Osteoblast (primary cell): ENCODE measurements at regions not wholly inside any gene's neighbourhood (a gene's known extent, or its start where the extent isn't known, plus 50 kb on each side); places are given as distances from the start of the nearest gene placed in this dataset.

Experiments used
- DNase-seq: peaks from one replicate; pipeline ENCODE4 v3.0.0; 2011; ENCODE audit warnings: low spot score, mixed read lengths; ENCODE audit not compliant: insufficient read length; ENCODE audit errors: missing footprints
- H2AFZ ChIP-seq: 2 replicates; pipeline ENCODE4 v1.6.0; 2011; ENCODE audit warnings: mild to moderate bottlenecking, low read length
- H3K27ac ChIP-seq: 2 replicates; pipeline ENCODE4 v1.5.1; 2011; ENCODE audit warnings: mild to moderate bottlenecking, low read depth, low read length, moderate library complexity
- H3K27me3 ChIP-seq: 2 replicates; pipeline ENCODE4 v1.6.0; 2012; ENCODE audit warnings: mild to moderate bottlenecking, control low read depth, inconsistent platforms, low read length, moderate library complexity; ENCODE audit not compliant: insufficient read depth
- H3K36me3 ChIP-seq: 2 replicates; pipeline ENCODE4 v1.5.1; 2011; ENCODE audit warnings: mild to moderate bottlenecking, low read length, control low read depth, moderate library complexity; ENCODE audit not compliant: insufficient read depth
- H3K4me1 ChIP-seq: 2 replicates; pipeline ENCODE4 v1.5.1; 2011; ENCODE audit warnings: mild to moderate bottlenecking, low read length, control low read depth, moderate library complexity; ENCODE audit not compliant: insufficient read depth
- H3K4me2 ChIP-seq: 2 replicates; pipeline ENCODE4 v1.6.0; 2011; ENCODE audit warnings: mild to moderate bottlenecking, low read length; ENCODE audit not compliant: insufficient read depth
- H3K4me3 ChIP-seq: fragments of 200-600 bp; sonication (generic); 3 replicates; pipeline ENCODE4 v1.5.1; 2012; ENCODE audit warnings: mild to moderate bottlenecking, low read length, inconsistent platforms; ENCODE audit not compliant: insufficient read depth
- H3K79me2 ChIP-seq: 2 replicates; pipeline ENCODE4 v1.6.0; 2012; ENCODE audit warnings: mild to moderate bottlenecking, low read length, control low read depth, inconsistent platforms; ENCODE audit not compliant: insufficient read depth
- H3K9me3 ChIP-seq: 2 replicates; pipeline ENCODE4 v1.5.1; 2011; ENCODE audit warnings: low read depth, low read length, control low read depth
- H4K20me1 ChIP-seq: 2 replicates; pipeline ENCODE4 v1.6.0; 2012; ENCODE audit warnings: mild to moderate bottlenecking, low read length, control low read depth; ENCODE audit not compliant: insufficient read depth
- CTCF ChIP-seq: IDR thresholded peaks from 2 replicates; pipeline ENCODE4 v1.5.1; 2011; ENCODE audit warnings: mild to moderate bottlenecking, low read depth, low read length, moderate library complexity; ENCODE audit errors: extremely low read depth

- no peaks in the 10 kb centered on the region for H3K36me3 ChIP-seq
- H3K4me1 ChIP-seq, result peaks cover 35% of the 10 kb centered on the region
- no peak overlapping the region for H3K4me2 ChIP-seq
- DNase-seq, result no peak
- no peaks in the 10 kb centered on the region for H3K27me3 ChIP-seq
- TF ChIP-seq CTCF, result no peak
- no peak overlapping the region for H3K27ac ChIP-seq
- H2AFZ ChIP-seq, result no peak overlapping the region
- H3K4me3 ChIP-seq, result no peak overlapping the region
- H3K79me2 ChIP-seq, result no peaks in the 10 kb centered on the region
- no peaks in the 10 kb centered on the region for H3K9me3 ChIP-seq
- H4K20me1 ChIP-seq, result no peaks in the 10 kb centered on the region
These were observed 186.6 kb downstream of the C1D start for GRCh38 chr2:67876176-67876575.

- H3K4me3 ChIP-seq, result no peak overlapping the region
- H2AFZ ChIP-seq, result no peak overlapping the region
- no peak for TF ChIP-seq CTCF
- H4K20me1 ChIP-seq, result no peaks in the 10 kb centered on the region
- no peak overlapping the region for H3K4me2 ChIP-seq
- no peaks in the 10 kb centered on the region for H3K79me2 ChIP-seq
- H3K27ac ChIP-seq, result no peak overlapping the region
- H3K4me1 ChIP-seq, result peaks cover 24% of the 10 kb centered on the region
- H3K36me3 ChIP-seq, result no peaks in the 10 kb centered on the region
- DNase-seq, result no peak
- H3K27me3 ChIP-seq, result no peaks in the 10 kb centered on the region
- H3K9me3 ChIP-seq, result no peaks in the 10 kb centered on the region
These were observed 185.5 kb downstream of the C1D start for GRCh38 chr2:67877301-67877700.

GRCh38 chr2:67878743-67879142 lies 184.1 kb downstream of the C1D start:
- Histone ChIP-seq H3K36me3 (no peaks in the 10 kb centered on the region), H3K27me3 (no peaks in the 10 kb centered on the region), H3K4me1 (peaks cover 14% of the 10 kb centered on the region), H4K20me1 (no peaks in the 10 kb centered on the region), H2AFZ (no peak overlapping the region), H3K9me3 (no peaks in the 10 kb centered on the region), H3K4me3 (no peak overlapping the region), H3K4me2 (no peak overlapping the region), H3K27ac (no peak overlapping the region), H3K79me2 (no peaks in the 10 kb centered on the region)
- no peak for TF ChIP-seq CTCF
- DNase-seq, result no peak

GRCh38 chr2:67879586-67880290 lies 183.1 kb downstream of the C1D start:
- Histone ChIP-seq H3K36me3 (no peaks in the 10 kb centered on the region), H3K4me3 (no peak overlapping the region), H3K27me3 (no peaks in the 10 kb centered on the region), H4K20me1 (no peaks in the 10 kb centered on the region), H3K4me2 (peak overlapping the region; percentile 26), H3K27ac (peak overlapping the region; percentile 43), H3K79me2 (no peaks in the 10 kb centered on the region), H2AFZ (no peak overlapping the region), H3K9me3 (no peaks in the 10 kb centered on the region), H3K4me1 (peaks cover 14% of the 10 kb centered on the region)
- no peak for TF ChIP-seq CTCF
- DNase-seq, result no peak
